Amniotic epithelial cell (primary cell): ENCODE measurements at regions not wholly inside any gene's neighbourhood (a gene's known extent, or its start where the extent isn't known, plus 50 kb on each side); places are given as distances from the start of the nearest gene placed in this dataset.

Experiments
- DNase-seq: peaks from one replicate; pipeline ENCODE4 v3.0.0-alpha.2; 2010; ENCODE audit warnings: low read depth

- DNase-seq = no peak
These were observed 135.7 kb upstream of the SEL1L start for GRCh38 chr14:81669308-81669707.

GRCh38 chr14:81673930-81674329 lies 140.3 kb upstream of the SEL1L start:
- DNase-seq = no peak

- no peak for DNase-seq
These were observed 142.7 kb upstream of the SEL1L start for GRCh38 chr14:81676395-81676794.

- DNase-seq = no peak
These were observed 143.2 kb upstream of the SEL1L start for GRCh38 chr14:81676879-81677278.

GRCh38 chr14:81677736-81678135 lies 144.1 kb upstream of the SEL1L start:
- DNase-seq = no peak

- DNase-seq = no peak
These were observed 145.6 kb upstream of the SEL1L start for GRCh38 chr14:81679226-81679625.

- DNase-seq = no peak
These were observed 147.9 kb upstream of the SEL1L start for GRCh38 chr14:81681541-81681940.

GRCh38 chr14:81682134-81682533 lies 148.5 kb upstream of the SEL1L start:
- DNase-seq = no peak

- DNase-seq = no peak
These were observed 149.0 kb upstream of the SEL1L start for GRCh38 chr14:81682701-81683100.

- no peak for DNase-seq
These were observed 151.0 kb upstream of the SEL1L start for GRCh38 chr14:81684696-81685095.

- no peak for DNase-seq
These were observed 152.9 kb upstream of the SEL1L start for GRCh38 chr14:81686512-81686911.

GRCh38 chr14:81691931-81692330 lies 158.3 kb upstream of the SEL1L start:
- no peak for DNase-seq

GRCh38 chr14:81694419-81694818 lies 160.8 kb upstream of the SEL1L start:
- no peak for DNase-seq

- DNase-seq = no peak
These were observed 176.0 kb upstream of the SEL1L start for GRCh38 chr14:81709681-81710080.

- peak; percentile 7 for DNase-seq
These were observed 176.7 kb upstream of the SEL1L start for GRCh38 chr14:81710232-81710845.

GRCh38 chr14:81715731-81716130 lies 182.1 kb upstream of the SEL1L start:
- no peak for DNase-seq

GRCh38 chr14:81716953-81717352 lies 183.3 kb upstream of the SEL1L start:
- no peak for DNase-seq

GRCh38 chr14:81723956-81724355 lies 190.3 kb upstream of the SEL1L start:
- no peak for DNase-seq

GRCh38 chr14:81727218-81727617 lies 193.6 kb upstream of the SEL1L start:
- no peak for DNase-seq

GRCh38 chr14:81728447-81728846 lies 194.8 kb upstream of the SEL1L start:
- no peak for DNase-seq

- no peak for DNase-seq
These were observed 196.0 kb upstream of the SEL1L start for GRCh38 chr14:81729622-81730021.

- no peak for DNase-seq
These were observed 204.3 kb upstream of the SEL1L start for GRCh38 chr14:81737938-81738337.

GRCh38 chr14:81738946-81739659 lies 205.4 kb upstream of the SEL1L start:
- no peak for DNase-seq

- DNase-seq = no peak
These were observed 210.0 kb upstream of the SEL1L start for GRCh38 chr14:81743605-81744004.
